GM19455 (cell line): ENCODE measurements at regions not wholly inside any gene's neighbourhood (a gene's known extent, or its start where the extent isn't known, plus 50 kb on each side); places are given as distances from the start of the nearest gene placed in this dataset.

ENCODE experiments used
- ATAC-seq: cut with Tn5 transposase; IDR thresholded peaks from one replicate; pipeline ENCODE4 v1.9.1; 2021; ENCODE audit not compliant: unreplicated experiment

DNA sequence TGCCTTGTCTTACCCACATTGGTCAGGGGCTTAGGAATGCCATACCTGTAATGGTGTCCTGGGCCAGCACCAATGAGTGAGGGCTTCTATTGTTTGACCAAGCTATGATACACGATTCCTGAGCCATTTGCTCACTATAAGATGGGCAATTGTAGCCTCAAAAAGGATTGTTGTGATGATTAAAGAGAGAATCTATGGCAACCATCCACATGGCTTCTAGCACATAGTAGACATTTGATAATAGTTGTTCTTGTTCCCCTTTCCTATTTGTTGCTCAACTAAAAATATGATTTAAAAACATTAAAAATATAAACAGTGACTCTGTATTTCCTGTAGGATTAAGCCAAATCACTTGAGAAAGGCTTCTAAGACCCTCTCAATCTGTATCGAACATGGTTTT is 366.1 kb downstream of the PCNX1 start:
- no peak for ATAC-seq

- no peak for ATAC-seq
These were observed 376.8 kb downstream of the PCNX1 start for GRCh38 chr14:71284048-71284447.

GRCh38 chr14:71286126-71286525 is 378.9 kb downstream of the PCNX1 start:
- ATAC-seq, result no peak

GRCh38 chr14:71287567-71287966 is 380.3 kb downstream of the PCNX1 start:
- ATAC-seq, result no peak

DNA sequence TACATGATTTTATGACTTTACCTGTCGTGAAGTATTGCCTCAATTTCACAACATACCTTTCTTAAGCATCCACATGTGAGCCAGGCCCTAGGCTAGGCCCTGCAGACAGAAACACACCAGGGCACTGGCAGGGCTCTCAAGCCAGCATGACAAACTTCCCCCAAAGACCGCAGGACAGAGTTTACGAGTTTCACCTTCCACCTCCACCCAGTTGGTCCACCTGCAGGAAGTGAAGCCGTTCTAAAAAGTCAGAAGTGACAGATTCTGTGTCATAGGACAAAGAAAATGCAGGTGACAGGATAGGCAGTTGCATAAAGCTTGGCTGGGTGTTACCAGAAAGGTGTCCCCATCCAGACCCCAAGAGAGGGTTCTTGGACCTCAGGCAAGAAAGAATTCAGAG is 382.3 kb downstream of the PCNX1 start:
- ATAC-seq, result peak; percentile 91

- no peak for ATAC-seq
These were observed 383.0 kb downstream of the PCNX1 start for GRCh38 chr14:71290301-71290700.

- ATAC-seq, result no peak
These were observed 383.8 kb downstream of the PCNX1 start for GRCh38 chr14:71290960-71291466.

DNA sequence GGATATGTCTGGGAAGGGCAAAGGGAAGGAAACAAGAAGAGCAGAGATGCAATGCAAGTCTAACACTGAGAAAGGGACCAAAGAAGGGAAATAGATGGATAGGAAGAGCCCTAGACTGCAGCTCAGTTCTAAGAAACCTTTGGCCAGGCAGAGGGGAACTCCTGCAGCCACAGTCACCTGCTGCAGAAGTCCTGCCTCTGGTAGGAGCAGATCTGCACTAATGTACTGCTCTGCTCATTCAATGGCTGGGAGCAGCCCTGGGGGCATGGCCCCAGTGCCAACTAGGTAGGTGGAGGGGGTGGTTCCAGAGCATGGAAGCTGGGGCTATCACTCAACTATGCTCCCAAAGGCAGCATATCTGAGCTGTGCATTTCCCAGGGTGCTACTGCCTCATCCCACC is 388.9 kb downstream of the PCNX1 start:
- no peak for ATAC-seq

- ATAC-seq, result no peak
These were observed 393.5 kb downstream of the PCNX1 start for GRCh38 chr14:71300566-71301330.

GRCh38 chr14:71301611-71302010 is 394.4 kb downstream of the PCNX1 start:
- ATAC-seq, result no peak

GRCh38 chr14:71304690-71305089 is 397.4 kb downstream of the PCNX1 start:
- no peak for ATAC-seq

GRCh38 chr14:71308671-71309070 is 401.4 kb downstream of the PCNX1 start:
- no peak for ATAC-seq

DNA sequence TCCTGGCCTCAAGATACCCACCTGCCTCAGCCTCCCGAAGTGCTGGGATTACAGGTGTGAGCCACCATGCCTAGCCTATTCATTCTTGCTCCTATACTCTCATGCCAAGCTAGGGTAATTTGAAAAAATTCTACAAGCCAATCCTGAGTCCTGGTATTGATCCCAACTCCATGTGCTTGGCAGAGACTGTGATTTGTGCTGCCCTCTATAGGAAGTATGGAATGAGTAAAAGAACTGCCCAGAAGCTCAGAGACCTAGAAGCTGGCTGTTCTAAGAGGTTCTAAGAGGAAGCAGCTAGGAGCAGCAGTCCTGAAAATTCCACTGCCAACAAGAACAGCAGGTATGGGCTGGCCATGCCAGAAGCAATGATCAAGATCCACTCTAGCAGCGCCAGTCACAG is 402.5 kb downstream of the PCNX1 start:
- ATAC-seq, result no peak

GRCh38 chr14:71311061-71311460 is 403.8 kb downstream of the PCNX1 start:
- ATAC-seq, result no peak

DNA sequence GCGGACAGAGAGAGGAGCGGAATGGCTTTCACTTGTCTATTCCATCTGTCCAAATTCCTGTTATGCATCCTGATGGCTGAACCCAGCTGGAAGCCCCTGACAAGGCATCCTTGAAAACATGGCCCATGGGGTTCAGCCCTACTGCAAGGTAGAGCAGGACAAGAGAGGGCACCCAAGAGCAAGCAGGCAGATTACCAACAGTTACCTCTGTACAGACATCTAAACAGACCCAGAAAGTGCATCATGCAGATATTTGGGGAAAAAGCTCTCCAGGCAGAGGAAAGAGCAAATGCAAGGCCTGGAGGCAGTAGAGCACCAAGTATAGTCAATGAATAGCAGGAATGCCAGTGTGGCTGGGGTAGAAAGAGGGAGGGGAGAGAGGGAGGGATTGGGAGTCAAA is 407.5 kb downstream of the PCNX1 start:
- no peak for ATAC-seq

GRCh38 chr14:71317385-71318096 is 410.3 kb downstream of the PCNX1 start:
- ATAC-seq, result no peak

DNA sequence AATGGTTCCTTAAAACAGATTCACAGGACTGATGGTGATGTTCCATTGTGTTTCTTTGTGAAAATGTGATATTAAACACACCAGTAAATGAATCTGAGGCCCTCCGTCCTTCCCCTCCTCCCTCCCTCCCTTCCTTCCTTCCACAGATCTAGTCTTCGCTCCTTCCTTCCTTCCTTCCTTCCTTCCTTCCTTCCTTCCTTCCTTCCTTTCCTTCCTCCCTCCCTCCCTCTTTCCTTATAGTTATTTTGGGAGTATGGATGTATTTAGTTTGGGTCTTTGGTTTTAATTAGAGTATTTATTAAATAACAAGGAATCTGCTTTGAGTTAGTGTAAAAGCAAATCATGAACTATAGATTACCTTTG is 410.8 kb downstream of the PCNX1 start:
- ATAC-seq, result no peak

- peak; percentile 7 for ATAC-seq
These were observed 412.4 kb downstream of the PCNX1 start for GRCh38 chr14:71319666-71320065.

DNA sequence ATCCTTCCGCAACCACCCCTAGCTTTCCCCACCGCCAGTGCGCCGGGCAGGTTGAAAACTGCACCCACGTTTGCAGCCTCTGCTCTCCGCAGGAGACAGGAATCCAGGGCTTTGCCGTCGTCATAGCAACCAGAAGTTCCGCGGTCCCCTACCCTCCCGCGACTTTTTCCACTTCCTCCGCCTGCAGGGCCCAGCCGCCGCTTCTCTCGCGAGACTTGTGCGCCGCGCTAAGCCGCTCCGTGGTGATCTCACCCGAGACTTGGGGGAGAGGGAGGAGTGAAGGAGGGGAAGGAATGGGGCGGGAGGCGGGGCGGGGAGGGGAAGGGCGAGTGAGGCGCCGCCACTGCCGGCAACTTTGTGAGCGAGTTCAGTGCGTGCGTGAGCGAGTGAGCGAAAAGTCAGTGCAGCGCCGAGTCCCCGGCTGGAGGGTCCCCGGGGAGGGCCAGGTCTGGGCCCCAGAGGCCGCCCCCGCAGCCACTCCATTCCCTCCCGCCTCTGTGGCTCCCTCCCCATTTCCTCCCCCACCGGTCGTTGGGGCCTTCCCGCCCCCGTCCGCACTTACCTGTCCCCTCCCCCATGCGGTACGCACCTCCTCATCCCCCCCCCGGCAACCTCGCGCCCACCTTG is 413.0 kb downstream of the PCNX1 start, which contains the start of gene SIPA1L1:
SIPA1L1 (plus strand) TSS at position 370 of the 627 bp plus-strand sequence.
- ATAC-seq, result peak; percentile 73

DNA sequence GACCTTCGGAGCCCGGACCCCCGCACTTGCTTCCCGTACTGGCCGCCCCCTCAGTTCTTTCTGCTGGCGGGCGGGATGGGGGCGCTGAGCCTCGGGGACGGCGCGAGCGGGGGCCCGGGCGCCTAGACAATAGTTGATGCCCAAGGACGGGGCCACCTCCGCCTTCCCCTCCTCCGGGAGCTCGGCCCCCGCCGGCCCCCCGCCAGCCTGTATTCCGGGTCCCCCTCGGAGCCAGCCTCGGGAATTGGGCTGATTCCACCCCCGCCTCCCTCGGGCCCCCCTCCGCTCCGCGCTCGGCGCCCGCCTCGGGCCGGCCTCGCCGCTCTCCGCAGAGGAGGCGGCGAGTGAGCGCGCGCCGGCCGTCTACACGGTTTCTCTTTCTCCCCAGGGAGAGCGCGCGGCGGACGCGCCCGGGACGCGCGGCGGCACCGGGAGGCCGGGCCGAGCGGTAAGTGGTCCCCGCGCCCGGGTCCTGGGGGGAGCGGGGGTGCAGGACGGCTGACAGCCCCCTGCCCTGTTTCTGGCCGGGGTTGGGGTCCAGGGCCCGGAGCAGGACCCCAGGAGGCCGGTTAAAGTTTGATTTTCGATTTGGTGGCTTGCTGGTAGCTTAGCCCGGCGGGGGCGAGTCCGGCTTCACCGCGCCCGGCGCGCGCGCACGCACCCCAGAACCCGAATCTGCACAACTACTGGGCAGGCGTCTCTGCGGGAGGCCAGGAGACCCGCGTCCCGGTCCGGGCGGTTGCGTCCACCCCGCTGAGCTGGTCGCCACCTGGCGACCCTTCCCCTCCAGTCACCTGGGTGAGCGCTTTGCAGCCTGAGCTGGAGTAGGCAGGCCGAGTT is 413.7 kb downstream of the PCNX1 start:
- ATAC-seq, result peak; percentile 38
